Pancreas (tissue), 10 donors: ENCODE measurements at regions not wholly inside any gene's neighbourhood (a gene's known extent, or its start where the extent isn't known, plus 50 kb on each side); places are given as distances from the start of the nearest gene placed in this dataset.

ENCODE experiments used
- ATAC-seq, 4 donors: fragments of 200-7000 bp; cut with Tn5 transposase; one replicate each; pipeline versions ENCODE4 v1.8.0 to v1.9.1; 2020; ENCODE audit warnings: mild to moderate bottlenecking in 4 of 4, moderate library complexity in 4 of 4
- DNase-seq, 6 donors: peaks; one replicate each; pipeline ENCODE4 v3.0.0-alpha.2; 2020
- FAIRE-seq: peaks from 2 replicates; lab custom pipeline; 2012; peaks lifted over from hg19 to GRCh38; lab: Jason Lieb, UNC
- H3K27ac ChIP-seq, 4 donors: fragments of 200-600 bp; sonication (generic); 1 replicate in 3 of 4; 2 replicates in 1 of 4; pipeline versions ENCODE4 v1.5.0 to v1.8.0; 2020
- H3K27me3 ChIP-seq, 4 donors: fragments of 200-600 bp; one replicate each; pipeline ENCODE4 v1.8.0; 2021
- H3K36me3 ChIP-seq, 3 donors: fragments of 200-600 bp; sonication (generic) in 1 of 3; one replicate each; pipeline versions ENCODE4 v1.5.0 to v1.8.0; 2020 to 2021
- H3K4me1 ChIP-seq, 3 donors: fragments of 200-600 bp; one replicate each; pipeline ENCODE4 v1.8.0; 2021
- H3K4me3 ChIP-seq, 4 donors: fragments of 200-600 bp; sonication (generic) in 2 of 4; one replicate each; pipeline versions ENCODE4 v1.5.0 to v1.8.0; 2020 to 2021
- H3K9me3 ChIP-seq, 4 donors: fragments of 200-600 bp; one replicate each; pipeline ENCODE4 v1.8.0; 2021
- CTCF ChIP-seq, 4 donors: fragments of 200-600 bp; sonication (generic) in 3 of 4; IDR thresholded peaks; one replicate each; pipeline versions ENCODE4 v1.5.0 to v1.8.0; 2021; ENCODE audit warnings: antibody characterized with exemption in 4 of 4
- WGBS, 2 donors: extraction: QIAGEN DNeasy Blood & Tissue Kit; methylation state at CpG; one replicate each; pipeline ENCODE4 v1.1.7; 2013; 5-methylcytosine and 5-hydroxymethylcytosine counted together
- intact Hi-C, 3 donors: fragments of 100-400 bp; cut with DNase I; formaldehyde crosslinking; loops; one replicate each; pipeline versions ENCODE4 v1.11.1 to v1.14.2; 2022
- donor health status: healthy with polysubstance abuse.
- donor health status: DM: no; HTN: no; CAD: no; lungs with moderate emphysema.
- donor health status: DM: no; HTN: no; CAD: no.
- donor health status: control.
- donor health status: control.
- donor health status: Bipolar disorder and iron deficiency.
- donor health status: DM: yes; HTN: yes; CAD: no.
- donor health status: DM: no; HTN: no; CAD: no.
- donor health status: DM: no; HTN: no; CAD: no.
- donor health status: DM: yes; HTN: yes; CAD: no.

GRCh38 chrX:137431693-137432488 is 134.0 kb upstream of the ZIC3 start:
- 30 to 38% methylated on average over 2 of the region's 2 CpGs for WGBS, 2 donors
- FAIRE-seq (no peak), DNase-seq (no peak), ATAC-seq (no peak)
- Histone ChIP-seq H3K27me3 (peaks cover 3 to 30% (median 9%) of the 10 kb centered on the region in 4 donors), H3K4me3 (no peak overlapping the region), H3K9me3 (no peaks in the 10 kb centered on the region), H3K27ac (no peak overlapping the region), H3K4me1 (peaks cover 0 to 6% (median 4%) of the 10 kb centered on the region in 3 donors), H3K36me3 (no peaks in the 10 kb centered on the region)
- intact Hi-C loops = no loop called here
- TF ChIP-seq CTCF (IDR thresholded peaks at IDR 0.05) = no peak

DNA sequence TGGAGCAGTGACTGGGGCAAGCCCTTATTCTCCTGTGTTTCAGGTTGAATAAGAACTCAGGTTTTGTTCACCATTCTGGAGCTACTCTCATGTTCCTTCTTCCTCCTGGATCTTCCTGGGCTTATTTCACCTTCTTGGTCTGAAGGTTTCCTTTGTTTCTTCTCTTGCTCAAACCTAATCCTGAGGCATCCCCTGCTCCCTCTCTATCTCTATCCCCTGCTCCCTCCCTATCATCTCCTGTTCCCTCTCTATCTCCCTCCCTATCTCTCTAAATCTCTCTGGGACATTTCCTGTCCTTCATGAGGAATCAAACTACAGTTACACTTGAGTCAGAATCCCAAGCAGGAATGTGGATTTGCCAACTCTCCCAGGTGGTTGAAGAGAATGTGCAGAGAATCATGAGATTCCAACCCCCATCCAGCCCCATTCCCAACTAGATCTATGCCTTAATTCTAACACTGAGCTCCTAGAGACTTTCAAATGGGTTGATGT is 134.9 kb upstream of the ZIC3 start:
- DNase-seq = no peak
- H3K9me3 ChIP-seq = no peaks in the 10 kb centered on the region
- intact Hi-C loops = no loop called here
- no peak overlapping the region for H3K4me3 ChIP-seq
- no peak for TF ChIP-seq CTCF (IDR thresholded peaks at IDR 0.05)
- no peak for ATAC-seq
- no peak for FAIRE-seq
- no peaks in the 10 kb centered on the region for H3K36me3 ChIP-seq
- H3K27me3 ChIP-seq = peaks cover 3 to 38% (median 9%) of the 10 kb centered on the region in 4 donors
- no peak overlapping the region for H3K27ac ChIP-seq
- peaks cover 0 to 6% (median 4%) of the 10 kb centered on the region in 3 donors for H3K4me1 ChIP-seq

DNA sequence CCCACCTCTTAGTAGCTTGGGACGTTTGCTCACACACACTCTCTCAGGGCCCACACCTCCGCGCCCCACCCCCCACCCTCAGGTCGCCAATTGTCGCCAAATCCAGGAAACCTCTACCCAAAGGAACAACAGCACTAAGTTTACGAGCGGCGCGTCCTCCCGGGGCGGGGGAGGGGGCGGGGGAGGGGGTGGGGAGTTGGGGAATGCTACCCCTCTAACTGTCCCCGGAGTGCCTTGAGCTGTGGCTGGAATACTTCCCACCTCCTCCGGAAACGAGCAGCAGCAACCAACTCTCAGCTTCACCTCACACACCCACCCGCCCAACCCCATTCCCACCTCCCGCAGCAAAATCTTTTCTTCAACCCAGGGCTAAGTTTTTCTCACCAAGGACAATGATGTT is 135.6 kb upstream of the ZIC3 start:
- intact Hi-C loops = no loop called here
- FAIRE-seq (no peak), ATAC-seq (no peak), DNase-seq (no peak)
- 8 to 14% methylated on average over 10 to 14 of the region's 17 CpGs for WGBS, 2 donors
- Histone ChIP-seq H3K36me3 (no peaks in the 10 kb centered on the region), H3K4me1 (peaks cover 0 to 6% (median 4%) of the 10 kb centered on the region in 3 donors), H3K9me3 (no peaks in the 10 kb centered on the region), H3K4me3 (no peak overlapping the region), H3K27ac (no peak overlapping the region), H3K27me3 (peaks cover 3 to 43% (median 11%) of the 10 kb centered on the region in 4 donors)
- no peak for TF ChIP-seq CTCF (IDR thresholded peaks at IDR 0.05)

DNA sequence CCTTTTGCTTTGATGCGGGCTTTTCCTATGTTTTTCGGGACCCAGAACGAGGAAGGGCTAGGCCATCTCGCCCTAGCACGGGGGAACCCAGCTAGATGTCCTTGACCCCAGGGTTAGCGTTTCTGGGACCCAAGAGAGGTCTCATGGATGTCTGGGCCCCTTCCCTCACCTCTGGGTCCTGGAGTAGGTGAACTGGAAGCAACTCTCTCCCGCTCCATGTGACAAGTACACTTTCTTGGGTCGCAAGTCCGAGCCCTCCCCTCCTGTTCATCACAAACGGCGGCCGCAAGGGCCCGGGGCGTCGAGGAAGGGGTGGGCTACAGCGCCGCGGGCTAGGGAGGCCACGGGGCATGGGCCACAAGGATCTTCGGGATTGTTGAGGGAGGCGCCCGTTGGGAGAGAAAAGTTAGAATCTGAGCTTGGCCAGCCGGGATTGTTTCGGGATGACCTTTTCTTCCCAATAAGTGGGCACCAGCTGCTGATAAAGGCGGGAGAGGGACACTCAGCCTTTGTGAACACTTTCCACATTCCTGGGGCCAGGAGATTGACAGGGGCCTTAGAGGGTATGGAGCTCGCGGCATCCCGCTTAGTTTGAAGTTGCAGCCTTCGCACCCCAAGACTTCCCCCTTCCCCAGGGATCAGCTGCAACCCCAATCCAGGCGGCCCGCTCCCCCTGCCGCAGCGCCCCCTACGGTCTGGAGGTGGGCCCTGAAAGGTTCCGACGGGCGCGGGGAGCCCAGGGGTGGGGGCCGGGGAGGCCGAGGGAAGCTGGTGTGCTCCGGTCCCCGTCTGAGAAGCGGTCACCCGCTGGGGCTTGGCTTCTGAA is 136.9 kb upstream of the ZIC3 start:
- ATAC-seq (peak in 1 of 4 donors; percentile 20), FAIRE-seq (no peak), DNase-seq (no peak)
- Histone ChIP-seq H3K9me3 (no peaks in the 10 kb centered on the region), H3K4me3 (peak overlapping the region in 2 of 4 donors; percentile 31 to 42), H3K36me3 (no peaks in the 10 kb centered on the region), H3K27ac (no peak overlapping the region), H3K4me1 (peaks cover 0 to 6% (median 4%) of the 10 kb centered on the region in 3 donors), H3K27me3 (peaks cover 3 to 55% (median 15%) of the 10 kb centered on the region in 4 donors)
- 4 to 22% methylated on average over 44 of the region's 44 CpGs for WGBS, 2 donors
- TF ChIP-seq CTCF (IDR thresholded peaks at IDR 0.05) = no peak
- intact Hi-C loops = no loop called here
